H1 (cell line): ENCODE measurements at regions not wholly inside any gene's neighbourhood (a gene's known extent, or its start where the extent isn't known, plus 50 kb on each side); places are given as distances from the start of the nearest gene placed in this dataset.

ENCODE experiments used
- CTCF ChIA-PET: fragments of 300-600 bp; sonication (Branson Sonifier 250); formaldehyde crosslinking; loops from one replicate; lab custom pipeline; 2021; ENCODE audit not compliant: partially characterized antibody; lab: Charles Lee
- POLR2A ChIA-PET: fragments of 300-600 bp; sonication (Branson Sonifier 250); formaldehyde crosslinking; loops from one replicate; lab custom pipeline; 2021; ENCODE audit warnings: inconsistent platforms; ENCODE audit not compliant: partially characterized antibody; lab: Charles Lee
- DNase-seq, 2 experiments: peaks; one replicate each; pipeline versions ENCODE4 v3.0.0 to v3.0.0-alpha.2; 2010 to 2022; ENCODE audit warnings: low spot score in 2 of 2, low read depth in 1 of 2, mixed read lengths in 1 of 2
- FAIRE-seq: peaks from 2 replicates; lab custom pipeline; 2011; peaks lifted over from hg19 to GRCh38; lab: Jason Lieb, UNC
- H2AFZ ChIP-seq: 2 replicates; pipeline ENCODE4 v1.8.1; 2012; ENCODE audit warnings: low read length, inconsistent platforms
- H2AK5ac ChIP-seq: 2 replicates; pipeline ENCODE4 v1.6.1; 2013; ENCODE audit warnings: low read depth, low read length
- H2BK120ac ChIP-seq: replicated peaks from 2 replicates; pipeline ENCODE3; 2013; ENCODE audit warnings: low read depth, low read length, inconsistent platforms
- H2BK12ac ChIP-seq: 2 replicates; pipeline ENCODE4 v1.6.1; 2013; ENCODE audit warnings: low read depth, low read length
- H2BK15ac ChIP-seq: 2 replicates; pipeline ENCODE4 v1.6.1; 2013; ENCODE audit warnings: low read length
- H2BK20ac ChIP-seq: 2 replicates; pipeline ENCODE4 v1.6.1; 2013; ENCODE audit warnings: low read length
- H2BK5ac ChIP-seq: 2 replicates; pipeline ENCODE4 v1.6.1; 2013; ENCODE audit warnings: low read depth, low read length
- H3K14ac ChIP-seq: 2 replicates; pipeline ENCODE4 v1.6.1; 2013; ENCODE audit warnings: inconsistent platforms; ENCODE audit not compliant: insufficient read length
- H3K18ac ChIP-seq: 2 replicates; pipeline ENCODE4 v1.6.1; 2013; ENCODE audit warnings: low read length; ENCODE audit errors: extremely low read depth
- H3K23ac ChIP-seq: 2 replicates; pipeline ENCODE4 v1.6.1; 2013; ENCODE audit warnings: inconsistent platforms; ENCODE audit not compliant: insufficient read length
- H3K23me2 ChIP-seq: 2 replicates; pipeline ENCODE4 v1.6.1; 2013; ENCODE audit warnings: low read depth, low read length
- H3K27ac ChIP-seq: 2 replicates; pipeline ENCODE4 v1.6.1; 2011; ENCODE audit warnings: low read depth, low read length, inconsistent platforms
- H3K27me3 ChIP-seq, 4 experiments: replicated peaks in 1 of 4; 1 replicate in 1 of 4; 2 replicates in 3 of 4; pipeline versions ENCODE4 v1.6.1 to v1.8.1; 2011 to 2013; ENCODE audit warnings: low read length in 3 of 4, mild to moderate bottlenecking in 3 of 4, inconsistent platforms in 2 of 4, mixed read lengths in 2 of 4, moderate library complexity in 1 of 4; ENCODE audit not compliant: control insufficient read depth in 3 of 4, insufficient read depth in 3 of 4; ENCODE audit errors: extremely low read depth in 1 of 4
- H3K36me3 ChIP-seq, 4 experiments: 2 replicates each; pipeline versions ENCODE4 v1.6.1 to v1.8.1; 2011 to 2013; ENCODE audit warnings: mild to moderate bottlenecking in 4 of 4, low read length in 3 of 4, moderate library complexity in 2 of 4, control low read depth in 1 of 4, inconsistent platforms in 1 of 4; ENCODE audit not compliant: insufficient read depth in 4 of 4, control insufficient read depth in 2 of 4
- H3K4ac ChIP-seq: replicated peaks from 2 replicates; pipeline ENCODE3; 2013; ENCODE audit warnings: low read length, low read depth, mixed read lengths, inconsistent platforms; ENCODE audit not compliant: insufficient read length
- H3K4me1 ChIP-seq, 4 experiments: replicated peaks in 1 of 4; 1 replicate in 1 of 4; 2 replicates in 3 of 4; pipeline versions ENCODE4 v1.6.1 to v1.8.1; 2011 to 2013; ENCODE audit warnings: low read length in 3 of 4, inconsistent platforms in 2 of 4, mixed read lengths in 1 of 4; ENCODE audit not compliant: insufficient read depth in 4 of 4, control insufficient read depth in 3 of 4
- H3K4me2 ChIP-seq, 2 experiments: 2 replicates each; pipeline versions ENCODE4 v1.6.1 to v1.8.1; 2011 to 2013; ENCODE audit warnings: low read depth in 2 of 2, low read length in 2 of 2, control low read depth in 1 of 2, inconsistent platforms in 1 of 2, mild to moderate bottlenecking in 1 of 2; ENCODE audit not compliant: insufficient read depth in 1 of 2
- H3K4me3 ChIP-seq, 4 experiments: fragments of 200-600, 300-600 bp in 1 of 4; sonication (generic), shearing (Covaris generic), sonication (Bioruptor Twin) in 1 of 4; 2 replicates each; pipeline versions ENCODE4 v1.5.1 to v1.8.1; 2011 to 2016; ENCODE audit warnings: low read length in 4 of 4, low read depth in 3 of 4, control low read depth in 2 of 4, inconsistent platforms in 2 of 4, mild to moderate bottlenecking in 2 of 4, mixed read lengths in 1 of 4, moderate library complexity in 1 of 4; ENCODE audit not compliant: insufficient read depth in 2 of 4; ENCODE audit errors: extremely low read depth in 1 of 4
- H3K56ac ChIP-seq: replicated peaks from 2 replicates; pipeline ENCODE3; 2013; ENCODE audit warnings: low read depth, mild to moderate bottlenecking, mixed read lengths, low read length, inconsistent platforms; ENCODE audit not compliant: insufficient read length
- H3K79me1 ChIP-seq: 2 replicates; pipeline ENCODE4 v1.6.1; 2013; ENCODE audit warnings: low read depth, low read length, control low read depth
- H3K79me2 ChIP-seq, 2 experiments: 2 replicates each; pipeline versions ENCODE4 v1.6.1 to v1.8.1; 2012 to 2013; ENCODE audit warnings: low read length in 2 of 2, mild to moderate bottlenecking in 2 of 2, inconsistent platforms in 1 of 2; ENCODE audit not compliant: insufficient read depth in 2 of 2, control insufficient read depth in 1 of 2
- H3K9ac ChIP-seq, 4 experiments: replicated peaks in 1 of 4; 1 replicate in 1 of 4; 2 replicates in 3 of 4; pipeline versions ENCODE4 v1.6.1 to v1.8.1; 2011 to 2013; ENCODE audit warnings: low read depth in 3 of 4, low read length in 3 of 4, control low read depth in 2 of 4, mild to moderate bottlenecking in 2 of 4, moderate library complexity in 2 of 4, inconsistent platforms in 1 of 4; ENCODE audit errors: extremely low read depth in 1 of 4
- H3K9me3 ChIP-seq, 2 experiments: 2 replicates each; pipeline versions ENCODE4 v1.6.1 to v1.8.1; 2012 to 2013; ENCODE audit warnings: mild to moderate bottlenecking in 2 of 2, moderate library complexity in 2 of 2, control low read depth in 1 of 2, inconsistent platforms in 1 of 2, low read depth in 1 of 2, low read length in 1 of 2, mixed read lengths in 1 of 2; ENCODE audit not compliant: insufficient read depth in 2 of 2
- H4K20me1 ChIP-seq, 2 experiments: replicated peaks in 1 of 2; 2 replicates each; pipeline versions ENCODE3 to v1.8.1; 2011 to 2013; ENCODE audit warnings: inconsistent platforms in 2 of 2, low read length in 2 of 2, mild to moderate bottlenecking in 1 of 2; ENCODE audit not compliant: insufficient read depth in 2 of 2, control insufficient read depth in 1 of 2
- H4K5ac ChIP-seq: 2 replicates; pipeline ENCODE4 v1.6.1; 2013; ENCODE audit warnings: low read length, low read depth, mixed read lengths, inconsistent platforms; ENCODE audit not compliant: insufficient read length
- H4K8ac ChIP-seq: 2 replicates; pipeline ENCODE4 v1.8.0; 2013; ENCODE audit warnings: mild to moderate bottlenecking, moderate library complexity, low read length, inconsistent platforms; ENCODE audit not compliant: insufficient read depth; ENCODE audit errors: extremely low read depth
- H4K91ac ChIP-seq: replicated peaks from 2 replicates; pipeline ENCODE3; 2013; ENCODE audit warnings: low read length, mixed read lengths, inconsistent platforms; ENCODE audit not compliant: insufficient read length
- ATF2 ChIP-seq: IDR thresholded peaks from 2 replicates; pipeline ENCODE4 v1.6.1; 2012; ENCODE audit warnings: low read length, inconsistent platforms
- ATF3 ChIP-seq: IDR thresholded peaks from 2 replicates; pipeline ENCODE4 v1.6.1; 2011; ENCODE audit warnings: low read depth, mild to moderate bottlenecking, low read length; ENCODE audit not compliant: insufficient read depth
- CEBPB ChIP-seq: IDR thresholded peaks from 2 replicates; pipeline ENCODE4 v1.6.1; 2012; ENCODE audit warnings: low read depth, low read length
- CHD2 ChIP-seq: IDR thresholded peaks from 2 replicates; pipeline ENCODE4 v1.6.1; 2012; ENCODE audit warnings: low read length, improper control_type of control experiment
- CTCF ChIP-seq, 3 experiments: IDR thresholded peaks; 1 replicate in 2 of 3; 2 replicates in 1 of 3; pipeline versions ENCODE4 v1.5.1 to v1.6.1; 2011; ENCODE audit warnings: low read length in 3 of 3, mild to moderate bottlenecking in 3 of 3, inconsistent platforms in 2 of 3, low read depth in 1 of 3, moderate library complexity in 1 of 3; ENCODE audit not compliant: insufficient read depth in 1 of 3; ENCODE audit errors: control extremely low read depth in 1 of 3
- HDAC6 ChIP-seq: IDR thresholded peaks from one replicate; pipeline ENCODE4 v1.7.1; 2012; ENCODE audit warnings: low read depth, mild to moderate bottlenecking, inconsistent platforms, low read length, moderate library complexity
- JUND ChIP-seq: IDR thresholded peaks from 2 replicates; pipeline ENCODE4 v1.6.1; 2011; ENCODE audit warnings: mild to moderate bottlenecking, improper control_type of control experiment, low read length
- KDM1A ChIP-seq: fragments of 200-600, 300-600 bp; sonication (generic); IDR thresholded peaks from 2 replicates; pipeline ENCODE4 v1.7.1; 2016; ENCODE audit warnings: mild to moderate bottlenecking, low read length, borderline replicate concordance
- NRF1 ChIP-seq: IDR thresholded peaks from 2 replicates; pipeline ENCODE4 v1.6.1; 2011; ENCODE audit warnings: mild to moderate bottlenecking, low read depth, low read length, improper control_type of control experiment
- SP2 ChIP-seq: IDR thresholded peaks from 2 replicates; pipeline ENCODE4 v1.6.1; 2012; ENCODE audit warnings: mild to moderate bottlenecking, low read length, inconsistent platforms
- SP4 ChIP-seq: IDR thresholded peaks from 2 replicates; pipeline ENCODE4 v1.6.1; 2012; ENCODE audit warnings: low read length, inconsistent platforms
- TBP ChIP-seq: IDR thresholded peaks from 2 replicates; pipeline ENCODE4 v1.6.1; 2011; ENCODE audit warnings: low read depth, low read length, improper control_type of control experiment

- no peak overlapping the region for H3K14ac ChIP-seq
- H2BK15ac ChIP-seq = no peak overlapping the region
- H3K4me1 ChIP-seq = no peaks in the 10 kb centered on the region
- H3K23ac ChIP-seq = no peak overlapping the region
- H4K5ac ChIP-seq = no peak overlapping the region
- FAIRE-seq (no peak), DNase-seq (no peak)
- H2AFZ ChIP-seq = no peak overlapping the region
- H3K4me3 ChIP-seq = no peak overlapping the region
- no peak overlapping the region for H2BK12ac ChIP-seq
- no peaks in the 10 kb centered on the region for H3K9me3 ChIP-seq
- ChIA-PET POLR2A (no interaction called here), CTCF (interaction anchor here (1.6 kb wide), 1 partner anchor 9 kb away, joined by 3 read pairs; no protein-coding TSS in a partner anchor)
- H4K8ac ChIP-seq = no peak overlapping the region; the same call in 1 of the 2 replicates
- H3K27me3 ChIP-seq = no peaks in the 10 kb centered on the region
- H3K4me2 ChIP-seq = no peak overlapping the region
- no peaks in the 10 kb centered on the region for H3K79me2 ChIP-seq
- H3K56ac ChIP-seq = no peak overlapping the region
- H2BK5ac ChIP-seq = no peak overlapping the region
- H2AK5ac ChIP-seq = no peak overlapping the region
- H4K20me1 ChIP-seq = no peaks in the 10 kb centered on the region
- no peak overlapping the region for H3K4ac ChIP-seq
- H4K91ac ChIP-seq = no peak overlapping the region
- no peak overlapping the region for H3K27ac ChIP-seq
- no peaks in the 10 kb centered on the region for H3K23me2 ChIP-seq
- no peak overlapping the region for H3K9ac ChIP-seq
- H2BK20ac ChIP-seq = no peak overlapping the region
- no peak overlapping the region for H2BK120ac ChIP-seq
- H3K79me1 ChIP-seq = no peaks in the 10 kb centered on the region
- no peak overlapping the region for H3K18ac ChIP-seq
- H3K36me3 ChIP-seq = no peaks in the 10 kb centered on the region
- no peak for TF ChIP-seq CTCF (IDR thresholded peaks at IDR 0.05; ENCODE audit: control extremely low read depth in 1 of 3, insufficient read depth in 1 of 3, low read depth in 1 of 3, low read length in 3 of 3)
- no peak for TF ChIP-seq HDAC6
- no peak for TF ChIP-seq KDM1A
- no peak for TF ChIP-seq ATF3
- TF ChIP-seq CHD2 = no peak
- TF ChIP-seq NRF1 = no peak
- no peak for TF ChIP-seq CEBPB
- TF ChIP-seq SP4 = no peak
- TF ChIP-seq SP2 = no peak
- TF ChIP-seq JUND = no peak
- TF ChIP-seq ATF2 = no peak
- TF ChIP-seq TBP = no peak
Observed at GRCh38 chr2:19807346-19807745, 94.4 kb downstream of the TTC32 start.
